T-helper 2 cell treated with Interferon-gamma antibody and Interleukin-4, amounts not matched to agents 100 ng/mL and 5 ng/mL, for 36 hours (primary cell): ENCODE measurements at regions not wholly inside any gene's neighbourhood (a gene's known extent, or its start where the extent isn't known, plus 50 kb on each side); places are given as distances from the start of the nearest gene placed in this dataset.
"Not testable (repeated sequence)": the region's sequence is repeated elsewhere in the genome, so short reads cannot be mapped to it uniquely, and the experiment has no call there.

Source experiments
- intact Hi-C: fragments of 100-400 bp; cut with micrococcal nuclease; formaldehyde crosslinking; loops from one replicate; pipeline ENCODE4 v1.15.1; 2023

GRCh38 chrX:106493210-106493816 lies 118.5 kb upstream of the RADX start:
- intact Hi-C loops: not testable (repeated sequence)

- intact Hi-C loops: no loop called here
These were observed 112.3 kb upstream of the RADX start for GRCh38 chrX:106499473-106499872.

GRCh38 chrX:106510713-106511403 lies 100.9 kb upstream of the RADX start:
- intact Hi-C loops: no loop called here
